Vagina (tissue), 2 donors: ENCODE measurements at regions not wholly inside any gene's neighbourhood (a gene's known extent, or its start where the extent isn't known, plus 50 kb on each side); places are given as distances from the start of the nearest gene placed in this dataset.

ENCODE experiments used
- DNase-seq, 2 donors: peaks; one replicate each; pipeline ENCODE4 v3.0.0-alpha.2; 2017; ENCODE audit errors: extremely low spot score in 2 of 2
- H3K27ac ChIP-seq: fragments of 200-600 bp; sonication (generic); one replicate; pipeline ENCODE4 v1.5.1; 2019
- H3K27me3 ChIP-seq: fragments of 200-600 bp; sonication (generic); one replicate; pipeline ENCODE4 v1.5.1; 2019
- H3K36me3 ChIP-seq, 2 donors: fragments of 200-600 bp; sonication (generic); one replicate each; pipeline ENCODE4 v1.5.1; 2017 to 2019
- H3K4me1 ChIP-seq: fragments of 200-600 bp; sonication (generic); one replicate; pipeline ENCODE4 v1.5.1; 2019
- H3K4me3 ChIP-seq, 2 donors: fragments of 200-600 bp; sonication (generic); 1 replicate in 1 of 2; 2 replicates in 1 of 2; pipeline ENCODE4 v1.5.1; 2016 to 2019
- H3K9me3 ChIP-seq: fragments of 200-600 bp; sonication (generic); one replicate; pipeline ENCODE4 v1.5.1; 2019
- POLR2A ChIP-seq, 2 donors: fragments of 450-650 bp; IDR thresholded peaks; one replicate each; pipeline ENCODE4 v1.6.1; 2017; ENCODE audit warnings: antibody characterized with exemption in 2 of 2, mild to moderate bottlenecking in 2 of 2, moderate library complexity in 2 of 2
- POLR2AphosphoS5 ChIP-seq, 2 donors: sonication (generic); formaldehyde crosslinking; IDR thresholded peaks; one replicate each; pipeline ENCODE4 v1.9.0; 2017; ENCODE audit warnings: antibody characterized with exemption in 2 of 2, mild to moderate bottlenecking in 2 of 2, low read depth in 1 of 2; ENCODE audit not compliant: insufficient read depth in 1 of 2
- intact Hi-C: fragments of 100-400 bp; cut with DNase I; formaldehyde crosslinking; loops from one replicate; pipeline ENCODE4 v1.15.1; 2023
- TF ChIP-seq, protein P1 (sequence below), 3 experiments: fragments of 450-650 bp in 2 of 3; fragments of 200-600 bp in 1 of 3; sonication (generic) in 1 of 3; IDR thresholded peaks; one replicate each; pipeline ENCODE4 v1.5.1; 2017 to 2019; ENCODE audit warnings: antibody characterized with exemption in 3 of 3, mild to moderate bottlenecking in 2 of 3, moderate library complexity in 2 of 3

DNA sequence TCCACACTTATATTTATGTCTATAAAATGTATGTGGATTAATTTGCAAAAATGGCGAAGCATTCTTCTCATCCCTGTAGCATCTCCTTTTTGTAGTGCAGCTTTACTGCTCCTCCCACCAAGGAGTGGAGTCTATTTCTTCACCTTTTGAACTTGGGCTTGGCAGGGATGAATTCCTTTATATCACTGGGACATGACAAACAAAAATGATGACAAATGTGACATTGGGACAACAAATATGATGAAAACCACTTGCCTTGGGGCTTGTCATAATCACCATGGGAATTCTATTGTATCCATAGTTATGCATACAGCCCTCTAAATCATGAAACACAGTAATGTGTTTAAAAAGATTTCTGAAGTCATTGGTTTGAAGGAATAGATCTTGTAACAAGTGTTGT lies 155.0 kb downstream of the TNFSF18 start:
- Histone ChIP-seq H3K36me3 (no peaks in the 10 kb centered on the region), H3K27ac (no peak overlapping the region), H3K9me3 (no peaks in the 10 kb centered on the region), H3K4me3 (no peak overlapping the region), H3K4me1 (no peaks in the 10 kb centered on the region), H3K27me3 (no peaks in the 10 kb centered on the region)
- no peak for DNase-seq
- intact Hi-C loops: no loop called here
- TF ChIP-seq POLR2AphosphoS5 (IDR thresholded peaks at IDR 0.05; ENCODE audit: insufficient read depth in 1 of 2, low read depth in 1 of 2) (no peak), POLR2A (IDR thresholded peaks at IDR 0.05) (no peak)
- TF ChIP-seq, protein P1, sequence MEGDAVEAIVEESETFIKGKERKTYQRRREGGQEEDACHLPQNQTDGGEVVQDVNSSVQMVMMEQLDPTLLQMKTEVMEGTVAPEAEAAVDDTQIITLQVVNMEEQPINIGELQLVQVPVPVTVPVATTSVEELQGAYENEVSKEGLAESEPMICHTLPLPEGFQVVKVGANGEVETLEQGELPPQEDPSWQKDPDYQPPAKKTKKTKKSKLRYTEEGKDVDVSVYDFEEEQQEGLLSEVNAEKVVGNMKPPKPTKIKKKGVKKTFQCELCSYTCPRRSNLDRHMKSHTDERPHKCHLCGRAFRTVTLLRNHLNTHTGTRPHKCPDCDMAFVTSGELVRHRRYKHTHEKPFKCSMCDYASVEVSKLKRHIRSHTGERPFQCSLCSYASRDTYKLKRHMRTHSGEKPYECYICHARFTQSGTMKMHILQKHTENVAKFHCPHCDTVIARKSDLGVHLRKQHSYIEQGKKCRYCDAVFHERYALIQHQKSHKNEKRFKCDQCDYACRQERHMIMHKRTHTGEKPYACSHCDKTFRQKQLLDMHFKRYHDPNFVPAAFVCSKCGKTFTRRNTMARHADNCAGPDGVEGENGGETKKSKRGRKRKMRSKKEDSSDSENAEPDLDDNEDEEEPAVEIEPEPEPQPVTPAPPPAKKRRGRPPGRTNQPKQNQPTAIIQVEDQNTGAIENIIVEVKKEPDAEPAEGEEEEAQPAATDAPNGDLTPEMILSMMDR (IDR thresholded peaks at IDR 0.05): no peak

DNA sequence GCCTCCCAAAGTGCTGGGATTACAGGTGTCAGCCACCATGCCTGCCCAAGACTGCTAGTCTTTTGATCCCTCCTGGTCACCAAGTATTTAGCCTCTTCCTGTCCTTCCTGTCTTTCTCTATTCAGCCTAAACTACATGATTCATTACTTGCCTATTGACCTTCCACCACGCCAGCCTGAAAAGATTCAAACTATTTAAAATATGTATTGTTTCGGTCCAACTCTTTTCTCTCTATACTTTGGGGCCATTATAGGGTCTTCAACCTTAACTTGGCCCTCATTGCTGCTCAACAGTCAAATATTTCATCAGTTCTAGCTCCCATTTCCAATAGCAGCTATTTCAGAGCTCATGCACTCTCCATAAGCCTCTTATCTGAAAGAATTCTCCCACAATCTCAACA lies 153.0 kb downstream of the TNFSF18 start:
- no peaks in the 10 kb centered on the region for H3K27me3 ChIP-seq
- H3K9me3 ChIP-seq: no peaks in the 10 kb centered on the region
- H3K27ac ChIP-seq: no peak overlapping the region
- H3K4me1 ChIP-seq: no peaks in the 10 kb centered on the region
- intact Hi-C loops: no loop called here
- no peaks in the 10 kb centered on the region for H3K36me3 ChIP-seq
- no peak overlapping the region for H3K4me3 ChIP-seq
- DNase-seq: no peak
- TF ChIP-seq POLR2A (IDR thresholded peaks at IDR 0.05) (no peak), POLR2AphosphoS5 (IDR thresholded peaks at IDR 0.05; ENCODE audit: insufficient read depth in 1 of 2, low read depth in 1 of 2) (no peak)
- TF ChIP-seq, protein P1 (IDR thresholded peaks at IDR 0.05): no peak

DNA sequence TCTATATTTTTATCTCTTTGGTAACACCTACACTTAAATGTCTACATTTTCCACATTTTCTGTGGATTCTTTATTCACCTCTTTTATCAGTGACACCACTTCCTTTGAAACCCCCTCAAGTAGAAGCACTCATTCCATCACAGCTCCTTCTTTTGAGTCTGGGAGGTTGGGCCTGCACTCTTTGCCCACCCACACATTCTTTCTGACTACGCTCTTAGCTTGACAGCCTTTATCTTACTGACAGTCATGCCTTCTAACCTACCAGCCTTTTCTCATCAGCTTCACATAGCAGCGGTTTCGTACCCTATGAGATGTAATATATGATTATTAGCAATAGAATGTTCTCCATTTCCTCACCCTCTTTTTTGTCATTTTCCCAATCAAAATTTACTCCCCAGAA lies 151.9 kb downstream of the TNFSF18 start:
- Histone ChIP-seq H3K4me1 (no peaks in the 10 kb centered on the region), H3K27ac (no peak overlapping the region), H3K36me3 (no peaks in the 10 kb centered on the region), H3K9me3 (no peaks in the 10 kb centered on the region), H3K27me3 (no peaks in the 10 kb centered on the region), H3K4me3 (no peak overlapping the region)
- DNase-seq: no peak
- TF ChIP-seq, protein P1 (IDR thresholded peaks at IDR 0.05): no peak
- no peak for TF ChIP-seq POLR2A (IDR thresholded peaks at IDR 0.05)
- no peak for TF ChIP-seq POLR2AphosphoS5 (IDR thresholded peaks at IDR 0.05; ENCODE audit: insufficient read depth in 1 of 2, low read depth in 1 of 2)
- intact Hi-C loops: no loop called here

DNA sequence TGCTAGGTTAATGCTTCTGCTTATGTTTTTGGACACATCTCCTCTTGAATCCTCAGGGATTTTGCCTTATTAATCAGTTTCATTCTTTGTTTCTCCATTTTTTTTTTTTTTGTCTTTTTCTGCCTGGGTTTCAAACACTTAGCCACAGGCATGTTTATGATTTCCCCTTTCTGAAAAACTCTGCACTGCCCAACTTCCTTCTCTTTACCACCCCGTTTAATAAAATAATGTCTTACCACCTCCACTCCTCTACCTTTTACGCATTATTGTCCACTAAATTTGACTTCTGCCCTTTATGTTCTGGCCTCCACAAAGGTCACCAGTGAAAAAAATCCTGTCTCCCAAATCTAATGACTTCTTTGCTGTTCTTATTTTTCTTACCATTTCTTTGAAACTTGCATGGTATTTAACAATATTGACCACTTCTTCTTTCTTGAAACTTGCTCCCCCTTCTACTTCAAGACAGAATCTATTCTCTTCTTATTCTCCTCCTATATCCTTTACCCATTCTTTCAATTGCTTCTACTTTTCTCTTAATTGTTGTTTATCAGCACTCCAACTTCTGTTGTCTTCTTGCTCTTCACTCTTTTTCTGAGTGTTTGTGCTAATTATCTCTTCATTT lies 150.3 kb downstream of the TNFSF18 start:
- DNase-seq: no peak
- Histone ChIP-seq H3K9me3 (no peaks in the 10 kb centered on the region), H3K27me3 (no peaks in the 10 kb centered on the region), H3K27ac (no peak overlapping the region), H3K4me1 (no peaks in the 10 kb centered on the region), H3K36me3 (no peaks in the 10 kb centered on the region), H3K4me3 (no peak overlapping the region)
- intact Hi-C loops: no loop called here
- TF ChIP-seq, protein P1 (IDR thresholded peaks at IDR 0.05): no peak
- TF ChIP-seq POLR2AphosphoS5 (IDR thresholded peaks at IDR 0.05; ENCODE audit: insufficient read depth in 1 of 2, low read depth in 1 of 2) (no peak), POLR2A (IDR thresholded peaks at IDR 0.05) (no peak)

DNA sequence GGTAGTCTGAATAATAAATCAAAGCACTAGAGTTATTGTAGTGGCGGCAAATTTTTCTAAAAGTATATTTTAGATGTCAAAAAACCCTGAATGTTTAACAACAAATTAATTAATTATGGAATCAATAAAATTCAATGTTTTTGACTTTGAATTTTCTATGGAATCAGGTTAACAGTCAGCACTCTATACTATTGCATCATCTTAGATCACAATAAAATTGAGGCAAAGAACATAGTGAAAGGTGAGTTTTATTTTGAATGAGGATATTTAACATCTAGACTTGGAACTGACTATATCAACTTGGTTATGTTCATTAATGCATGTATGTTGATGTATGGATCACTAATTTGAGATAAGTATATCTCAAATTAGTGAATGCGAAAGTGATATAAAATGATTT lies 148.5 kb downstream of the TNFSF18 start:
- Histone ChIP-seq H3K27ac (no peak overlapping the region), H3K4me1 (no peaks in the 10 kb centered on the region), H3K36me3 (no peaks in the 10 kb centered on the region), H3K27me3 (no peaks in the 10 kb centered on the region), H3K4me3 (no peak overlapping the region), H3K9me3 (no peaks in the 10 kb centered on the region)
- no peak for DNase-seq
- intact Hi-C loops: no loop called here
- TF ChIP-seq POLR2AphosphoS5 (IDR thresholded peaks at IDR 0.05; ENCODE audit: insufficient read depth in 1 of 2, low read depth in 1 of 2): no peak
- TF ChIP-seq, protein P1 (IDR thresholded peaks at IDR 0.05): no peak
- no peak for TF ChIP-seq POLR2A (IDR thresholded peaks at IDR 0.05)
